ENCODE measurements at regions not wholly inside any gene's neighbourhood (a gene's known extent, or its start where the extent isn't known, plus 50 kb on each side); places are given as distances from the start of the nearest gene placed in this dataset.

GRCh38 chr2:120481446-120482194 lies 135.7 kb downstream of the INHBB start:
- DNase-seq, result no peak

GRCh38 chr2:120482334-120482733 lies 136.4 kb downstream of the INHBB start:
- DNase-seq, result no peak

- no peak for DNase-seq
Measured at GRCh38 chr2:120483355-120483754, 137.4 kb downstream of the INHBB start.

GRCh38 chr2:120485096-120485495 lies 139.2 kb downstream of the INHBB start:
- DNase-seq, result no peak

- no peak for DNase-seq
Measured at GRCh38 chr2:120486441-120486840, 140.5 kb downstream of the INHBB start.

GRCh38 chr2:120486946-120487345 lies 141.0 kb downstream of the INHBB start:
- DNase-seq, result no peak

GRCh38 chr2:120488531-120488930 lies 142.6 kb downstream of the INHBB start:
- DNase-seq, result no peak

GRCh38 chr2:120489023-120489422 lies 143.1 kb downstream of the INHBB start:
- no peak for DNase-seq

- no peak for DNase-seq
Measured at GRCh38 chr2:120490091-120490798, 144.3 kb downstream of the INHBB start.

GRCh38 chr2:120491111-120491625 lies 145.2 kb downstream of the INHBB start:
- no peak for DNase-seq

GRCh38 chr2:120493231-120493630 lies 147.3 kb downstream of the INHBB start:
- no peak for DNase-seq

- no peak for DNase-seq
Measured at GRCh38 chr2:120494446-120494845, 148.5 kb downstream of the INHBB start.

GRCh38 chr2:120495586-120495985 lies 149.7 kb downstream of the INHBB start:
- no peak for DNase-seq

- DNase-seq, result no peak
Measured at GRCh38 chr2:120496235-120496634, 150.3 kb downstream of the INHBB start.

GRCh38 chr2:120496759-120497158 lies 150.8 kb downstream of the INHBB start:
- no peak for DNase-seq

- no peak for DNase-seq
Measured at GRCh38 chr2:120497261-120497977, 151.5 kb downstream of the INHBB start.

GRCh38 chr2:120498121-120498520 lies 152.2 kb downstream of the INHBB start:
- no peak for DNase-seq

- DNase-seq, result no peak
Measured at GRCh38 chr2:120498576-120499394, 152.8 kb downstream of the INHBB start.

- DNase-seq, result no peak
Measured at GRCh38 chr2:120499784-120500495, 154.0 kb downstream of the INHBB start.

GRCh38 chr2:120501591-120501990 lies 155.7 kb downstream of the INHBB start:
- no peak for DNase-seq

- DNase-seq, result no peak
Measured at GRCh38 chr2:120502357-120502756, 156.4 kb downstream of the INHBB start.

- DNase-seq, result no peak
Measured at GRCh38 chr2:120502761-120503160, 156.8 kb downstream of the INHBB start.

Measured in NCI-H345 (cell line).